ENCODE measurements at regions not wholly inside any gene's neighbourhood (a gene's known extent, or its start where the extent isn't known, plus 50 kb on each side); places are given as distances from the start of the nearest gene placed in this dataset.

DNA sequence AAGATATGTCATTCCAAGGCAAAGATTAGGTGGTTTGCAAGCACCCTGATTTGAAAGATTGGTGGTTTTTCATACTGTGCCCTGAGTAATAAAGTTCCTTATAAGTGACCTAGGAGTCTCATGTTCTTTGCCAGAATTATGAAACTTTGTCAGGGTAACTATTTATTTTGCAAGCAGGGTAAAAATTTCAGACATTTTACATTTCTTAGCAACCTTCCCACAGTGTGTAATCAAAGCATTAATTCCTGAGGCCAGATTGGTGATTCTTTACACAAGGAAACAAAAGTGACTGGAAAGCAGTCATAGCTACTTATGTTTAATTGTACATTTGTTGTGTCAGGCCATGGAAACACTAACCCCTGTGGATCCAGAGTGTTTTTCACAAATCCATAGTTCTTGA is 998.0 kb upstream of the B3GALT2 start:
- no peak for DNase-seq
- POLR2A ChIA-PET (ENCODE audit: unreplicated experiment), result no interaction called here

DNA sequence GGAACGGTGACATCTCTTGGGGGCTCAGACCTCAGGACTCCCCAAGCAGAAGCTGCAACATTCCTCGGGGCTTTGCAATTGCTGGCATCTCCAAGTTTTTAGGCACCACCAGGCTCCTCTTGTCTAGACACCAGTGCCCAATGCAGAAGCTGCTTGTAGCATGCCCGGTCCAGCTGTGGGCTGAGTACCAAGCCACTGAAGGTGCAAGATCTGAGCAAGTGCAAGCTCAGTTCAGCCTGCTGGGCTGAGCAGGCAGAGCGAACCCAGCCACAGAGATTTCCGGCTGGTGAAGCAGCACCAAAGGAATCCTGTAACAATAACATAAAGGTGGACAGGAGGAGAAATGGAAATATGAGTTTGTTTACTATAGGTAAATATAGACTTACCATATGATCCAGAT is 995.4 kb upstream of the B3GALT2 start:
- BruUV-seq (replicated peaks), result no TSS peak
- CTCF ChIA-PET, result no interaction called here
- Histone ChIP-seq H3K4me2 (no peak overlapping the region), H3K27me3 (ENCODE audit: insufficient read depth, low read depth) (no peaks in the 10 kb centered on the region), H3K9me3 (ENCODE audit: insufficient read depth, low read depth) (no peaks in the 10 kb centered on the region), H2AFZ (no peak overlapping the region), H3K36me3 (ENCODE audit: low read depth) (no peaks in the 10 kb centered on the region), H4K20me1 (ENCODE audit: insufficient read depth) (no peaks in the 10 kb centered on the region), H3K9me2 (ENCODE audit: insufficient read depth) (no peaks in the 10 kb centered on the region), H3K79me2 (ENCODE audit: low read depth) (no peaks in the 10 kb centered on the region), H3K4me1 (replicated peaks; ENCODE audit: insufficient read depth) (no peaks in the 10 kb centered on the region), H3K27ac (no peak overlapping the region), H3F3A (ENCODE audit: insufficient read depth, low read depth) (no peaks in the 10 kb centered on the region), H3K4me3 (no peak overlapping the region)
- POLR2A ChIA-PET (ENCODE audit: unreplicated experiment), result no interaction called here
- no peak for TF ChIP-seq EZH2 (IDR thresholded peaks at IDR 0.05; ENCODE audit: low read depth)
- TF ChIP-seq, protein P1, sequence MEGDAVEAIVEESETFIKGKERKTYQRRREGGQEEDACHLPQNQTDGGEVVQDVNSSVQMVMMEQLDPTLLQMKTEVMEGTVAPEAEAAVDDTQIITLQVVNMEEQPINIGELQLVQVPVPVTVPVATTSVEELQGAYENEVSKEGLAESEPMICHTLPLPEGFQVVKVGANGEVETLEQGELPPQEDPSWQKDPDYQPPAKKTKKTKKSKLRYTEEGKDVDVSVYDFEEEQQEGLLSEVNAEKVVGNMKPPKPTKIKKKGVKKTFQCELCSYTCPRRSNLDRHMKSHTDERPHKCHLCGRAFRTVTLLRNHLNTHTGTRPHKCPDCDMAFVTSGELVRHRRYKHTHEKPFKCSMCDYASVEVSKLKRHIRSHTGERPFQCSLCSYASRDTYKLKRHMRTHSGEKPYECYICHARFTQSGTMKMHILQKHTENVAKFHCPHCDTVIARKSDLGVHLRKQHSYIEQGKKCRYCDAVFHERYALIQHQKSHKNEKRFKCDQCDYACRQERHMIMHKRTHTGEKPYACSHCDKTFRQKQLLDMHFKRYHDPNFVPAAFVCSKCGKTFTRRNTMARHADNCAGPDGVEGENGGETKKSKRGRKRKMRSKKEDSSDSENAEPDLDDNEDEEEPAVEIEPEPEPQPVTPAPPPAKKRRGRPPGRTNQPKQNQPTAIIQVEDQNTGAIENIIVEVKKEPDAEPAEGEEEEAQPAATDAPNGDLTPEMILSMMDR (conservative IDR thresholded peaks at IDR 0.05), result no peak
- intact Hi-C loops (cut with micrococcal nuclease; ENCODE audit: unreplicated experiment), result no loop called here
- DNase-seq, result no peak

More for the DNA sequence above, 998.0 kb upstream of the B3GALT2 start:
- Histone ChIP-seq H3F3A (ENCODE audit: insufficient read depth, low read depth) (no peaks in the 10 kb centered on the region), H3K4me1 (replicated peaks; ENCODE audit: insufficient read depth) (no peaks in the 10 kb centered on the region), H3K4me3 (no peak overlapping the region), H3K27ac (no peak overlapping the region), H3K27me3 (ENCODE audit: insufficient read depth, low read depth) (no peaks in the 10 kb centered on the region), H3K4me2 (no peak overlapping the region), H3K9me3 (ENCODE audit: insufficient read depth, low read depth) (no peaks in the 10 kb centered on the region), H3K9me2 (ENCODE audit: insufficient read depth) (no peaks in the 10 kb centered on the region), H4K20me1 (ENCODE audit: insufficient read depth) (no peaks in the 10 kb centered on the region), H3K36me3 (ENCODE audit: low read depth) (no peaks in the 10 kb centered on the region), H2AFZ (no peak overlapping the region), H3K79me2 (ENCODE audit: low read depth) (no peaks in the 10 kb centered on the region)
- TF ChIP-seq, protein P1 (conservative IDR thresholded peaks at IDR 0.05), result no peak
- TF ChIP-seq EZH2 (IDR thresholded peaks at IDR 0.05; ENCODE audit: low read depth), result no peak
- intact Hi-C loops (cut with micrococcal nuclease; ENCODE audit: unreplicated experiment), result no loop called here
- CTCF ChIA-PET, result no interaction called here
- no TSS peak for BruUV-seq (replicated peaks)

DNA sequence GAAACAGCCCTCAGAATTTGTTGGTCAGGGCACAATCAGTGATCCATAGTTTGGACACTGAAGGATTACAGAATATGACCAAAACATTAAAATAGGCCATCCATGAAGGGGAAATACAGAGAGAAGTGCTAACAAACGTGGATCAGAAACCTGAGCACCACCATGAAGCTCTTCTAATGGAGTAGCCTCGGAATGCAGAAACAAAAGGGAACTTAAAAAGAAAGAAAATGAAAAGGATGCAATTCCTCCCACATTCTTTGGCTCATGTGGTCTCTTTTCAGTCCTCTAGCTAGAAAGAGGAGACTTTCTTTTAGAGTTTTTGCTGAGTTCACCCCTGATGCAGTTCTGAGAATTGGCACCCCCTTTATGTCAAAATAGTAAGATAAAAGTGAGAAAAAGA is 989.8 kb upstream of the B3GALT2 start:
- no peak overlapping the region for H3K4me2 ChIP-seq
- BruUV-seq (replicated peaks), result no TSS peak

More for the DNA sequence above, 989.8 kb upstream of the B3GALT2 start:
- TF ChIP-seq, protein P1 (conservative IDR thresholded peaks at IDR 0.05), result no peak
- no peak for TF ChIP-seq EZH2 (IDR thresholded peaks at IDR 0.05; ENCODE audit: low read depth)
- H3F3A ChIP-seq (ENCODE audit: insufficient read depth, low read depth), result no peaks in the 10 kb centered on the region
- H3K4me1 ChIP-seq (replicated peaks; ENCODE audit: insufficient read depth), result no peaks in the 10 kb centered on the region
- ChIA-PET POLR2A (ENCODE audit: unreplicated experiment) (no interaction called here), CTCF (no interaction called here)
- H3K27me3 ChIP-seq (ENCODE audit: insufficient read depth, low read depth), result no peaks in the 10 kb centered on the region
- no peak overlapping the region for H3K4me3 ChIP-seq
- no peaks in the 10 kb centered on the region for H3K9me2 ChIP-seq (ENCODE audit: insufficient read depth)
- no peaks in the 10 kb centered on the region for H3K36me3 ChIP-seq (ENCODE audit: low read depth)
- H3K27ac ChIP-seq, result no peak overlapping the region
- no peaks in the 10 kb centered on the region for H3K79me2 ChIP-seq (ENCODE audit: low read depth)
- intact Hi-C loops (cut with micrococcal nuclease; ENCODE audit: unreplicated experiment), result no loop called here
- H2AFZ ChIP-seq, result 0 out of 2 replicates have a peak overlapping the region, but pooled peaks have one; percentile 12
- H3K9me3 ChIP-seq (ENCODE audit: insufficient read depth, low read depth), result no peaks in the 10 kb centered on the region
- DNase-seq, result no peak
- H4K20me1 ChIP-seq (ENCODE audit: insufficient read depth), result no peaks in the 10 kb centered on the region

Data from PC-9 (cell line).